ENCODE measurements at regions not wholly inside any gene's neighbourhood (a gene's known extent, or its start where the extent isn't known, plus 50 kb on each side); places are given as distances from the start of the nearest gene placed in this dataset.
"Not testable (repeated sequence)": the region's sequence is repeated elsewhere in the genome, so short reads cannot be mapped to it uniquely, and the experiment has no call there.

DNA sequence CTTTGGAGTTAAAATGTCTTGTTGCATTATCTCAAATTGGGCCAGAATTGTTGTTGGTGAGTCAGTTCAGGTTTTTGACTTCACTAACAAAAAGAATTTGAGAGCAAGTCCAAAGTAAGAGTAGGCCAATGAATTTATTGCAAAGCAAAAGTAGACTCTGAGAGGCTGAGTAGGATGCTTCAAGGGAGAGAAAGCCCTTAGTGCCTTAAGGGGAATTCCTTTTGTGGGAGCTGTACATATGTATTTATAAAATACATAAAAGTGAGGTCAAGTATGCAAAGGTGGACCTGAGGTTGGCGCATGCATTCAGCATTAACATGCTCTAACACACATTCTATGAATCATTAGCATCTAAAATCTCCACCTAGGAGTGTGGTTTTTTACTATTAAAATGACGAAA, 565.4 kb downstream of the GRXCR1 start:
- no peak for DNase-seq

DNA sequence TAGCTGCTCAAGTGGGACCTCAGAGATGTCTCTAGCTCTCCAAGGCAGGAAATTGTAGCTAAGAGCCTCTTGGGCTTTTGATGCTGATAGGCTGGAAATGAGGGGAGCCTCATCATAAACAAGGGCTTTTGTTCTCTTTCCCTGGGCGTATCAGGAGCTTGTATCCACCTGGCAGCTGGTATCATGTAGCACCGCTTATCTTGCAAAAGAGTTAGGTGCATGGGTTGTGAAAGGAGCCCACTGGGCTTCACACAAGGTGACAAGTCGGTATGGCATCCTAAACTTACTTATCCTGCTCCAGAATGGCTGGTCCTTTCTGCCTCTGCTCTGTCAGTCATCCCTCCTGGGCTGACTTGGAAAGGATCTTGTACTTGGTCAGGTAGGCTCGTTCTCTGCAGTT, 565.8 kb downstream of the GRXCR1 start:
- DNase-seq = no peak

DNA sequence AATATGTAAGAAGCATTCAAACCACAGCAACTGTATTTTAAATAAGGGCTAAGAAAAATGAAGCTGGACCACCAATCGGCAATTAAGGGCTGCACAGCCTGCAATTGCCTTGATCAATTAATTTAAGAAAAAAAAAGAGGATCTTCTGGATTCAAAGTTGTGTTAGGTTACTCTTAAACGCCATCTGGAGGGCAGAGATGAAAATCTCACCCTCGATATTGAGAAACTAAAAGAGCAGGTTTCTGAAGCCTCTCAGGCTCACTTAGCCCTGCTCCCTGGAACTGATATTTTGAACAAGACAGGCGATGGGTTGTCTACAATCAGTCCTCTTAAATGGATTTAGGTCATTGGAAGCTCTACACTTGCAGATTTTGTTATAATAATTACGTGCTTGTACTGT, 579.4 kb downstream of the GRXCR1 start:
- no peak for DNase-seq

DNA sequence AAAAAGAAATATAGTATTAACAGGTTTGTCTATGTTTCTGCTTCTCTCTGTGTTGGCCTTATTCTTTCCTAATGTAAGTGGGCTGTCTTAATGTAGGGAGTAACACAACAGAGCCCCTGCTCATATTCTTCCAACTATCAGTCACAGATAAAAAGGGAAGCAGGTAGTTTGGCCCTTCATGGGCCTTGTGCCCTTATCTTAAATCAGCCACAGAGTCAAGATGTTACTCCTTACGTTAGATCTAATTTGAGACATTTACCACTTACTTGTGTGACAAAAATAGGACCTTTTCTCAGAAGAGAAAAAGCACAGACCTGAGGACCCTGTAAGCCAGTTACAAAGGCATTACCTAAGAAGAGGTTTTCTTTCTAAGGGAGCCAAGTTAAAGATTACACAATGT, 589.0 kb downstream of the GRXCR1 start:
- DNase-seq = no peak

DNA sequence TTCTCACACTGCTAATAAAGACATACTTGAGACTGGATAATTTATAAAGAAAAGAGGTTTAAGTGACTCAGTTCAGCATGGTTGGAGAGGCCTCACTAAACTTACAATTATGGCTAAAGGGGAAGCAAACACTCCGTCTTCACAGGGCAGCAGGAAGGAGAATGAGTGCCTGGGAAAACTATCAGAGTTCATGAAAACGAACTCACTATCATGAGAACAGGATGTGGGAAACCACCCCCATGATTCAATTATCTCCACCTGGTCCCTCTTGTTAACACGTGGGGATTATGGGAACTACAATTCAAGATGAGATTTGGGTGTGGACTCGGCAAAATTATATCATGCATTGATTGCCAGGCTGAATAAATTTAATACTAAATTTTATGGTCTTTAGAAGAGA, 592.7 kb downstream of the GRXCR1 start:
- no peak for DNase-seq

DNA sequence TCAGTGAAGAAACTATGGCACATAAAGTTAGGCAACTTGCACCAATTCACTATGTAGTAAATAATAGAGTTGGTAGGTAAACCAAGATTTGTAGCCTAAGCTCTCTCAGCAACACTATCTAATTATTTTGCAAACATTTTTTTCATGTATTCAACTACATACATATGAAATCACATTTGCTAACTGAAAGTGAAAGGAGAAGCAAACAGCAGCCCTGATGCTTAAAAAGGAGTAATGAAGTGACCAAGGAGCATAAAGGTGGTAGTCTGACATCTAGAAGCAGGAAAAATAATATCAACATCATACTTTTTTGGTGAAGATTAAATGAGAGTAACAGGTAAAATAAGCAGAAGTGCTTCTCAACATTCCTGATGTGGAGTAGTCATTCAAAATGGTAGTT, 603.7 kb downstream of the GRXCR1 start:
- DNase-seq = no peak

DNA sequence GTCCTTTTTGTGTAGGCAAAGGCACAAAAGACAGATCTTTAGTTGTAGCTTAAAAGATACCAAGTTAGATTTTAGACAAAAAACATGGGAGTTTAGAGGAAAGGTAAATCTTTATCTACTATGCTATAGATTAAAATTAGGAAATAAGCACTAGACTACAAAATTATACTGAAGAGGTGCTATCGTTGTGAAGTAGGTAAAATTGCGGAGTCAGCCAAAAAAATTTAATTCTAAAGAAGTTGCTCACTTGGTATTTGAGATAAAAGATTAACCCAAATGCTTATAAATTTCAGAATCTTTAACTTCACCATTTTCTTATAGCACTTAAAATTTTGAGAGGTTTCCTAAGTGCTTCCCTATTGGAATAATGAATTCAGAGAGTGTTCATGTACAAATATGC, 604.1 kb downstream of the GRXCR1 start:
- no peak for DNase-seq

DNA sequence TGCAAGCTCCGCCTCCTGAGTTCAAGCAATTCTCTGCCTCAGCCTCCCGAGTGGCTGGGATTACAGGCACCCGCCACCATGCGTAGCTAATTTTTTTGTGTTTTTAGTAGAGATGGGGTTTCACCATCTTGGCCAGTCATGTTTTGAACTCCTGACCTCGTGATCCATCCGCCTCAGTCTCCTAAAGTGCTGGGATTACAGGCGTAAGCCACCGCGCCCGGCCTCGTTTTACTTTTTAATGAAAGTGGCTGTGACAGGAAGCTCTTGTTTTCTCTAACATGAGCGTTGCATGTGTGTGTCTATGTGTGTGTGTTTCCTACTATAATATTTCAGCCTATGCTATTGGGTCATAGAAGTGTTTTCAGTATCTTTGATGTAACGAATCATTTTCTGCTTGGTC, 613.3 kb downstream of the GRXCR1 start:
- DNase-seq = not testable (repeated sequence)

DNA sequence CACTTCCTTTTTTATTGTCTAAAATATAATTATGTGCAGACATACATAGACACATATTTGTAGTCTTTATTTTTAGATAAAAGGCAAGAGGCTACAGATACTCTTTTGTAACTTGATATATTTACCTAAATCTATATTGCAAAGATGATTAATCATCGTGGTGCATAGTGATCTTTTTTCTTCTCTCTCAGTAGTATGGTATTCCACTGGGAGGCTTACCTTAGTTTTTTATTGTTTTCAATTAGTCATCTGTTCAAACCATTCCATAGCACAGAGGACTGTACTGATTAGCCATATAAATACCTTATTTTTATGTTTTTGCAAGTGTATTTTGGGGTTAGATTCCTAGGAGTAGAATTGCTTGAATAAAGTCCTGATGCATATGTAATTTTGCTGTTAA, 619.7 kb downstream of the GRXCR1 start:
- DNase-seq = no peak

DNA sequence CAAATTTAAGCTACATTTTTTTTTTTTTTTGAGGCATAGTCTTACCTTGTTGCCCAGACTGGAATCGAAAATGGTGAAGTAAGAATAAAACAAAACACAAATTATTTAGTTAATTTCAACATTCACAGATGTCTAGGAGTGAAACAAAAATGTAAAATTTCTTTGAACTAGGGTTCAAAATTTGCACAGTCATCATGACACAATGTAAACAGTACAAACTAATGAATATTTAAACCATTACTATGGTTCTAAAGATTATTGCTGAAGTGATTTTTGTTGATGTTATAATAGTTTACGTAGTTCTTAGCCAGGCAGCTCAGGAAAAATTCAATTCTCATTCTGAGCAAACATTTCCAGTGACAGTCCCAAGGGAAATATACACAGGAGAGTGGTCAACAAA, 633.1 kb downstream of the GRXCR1 start:
- DNase-seq = no peak

DNA sequence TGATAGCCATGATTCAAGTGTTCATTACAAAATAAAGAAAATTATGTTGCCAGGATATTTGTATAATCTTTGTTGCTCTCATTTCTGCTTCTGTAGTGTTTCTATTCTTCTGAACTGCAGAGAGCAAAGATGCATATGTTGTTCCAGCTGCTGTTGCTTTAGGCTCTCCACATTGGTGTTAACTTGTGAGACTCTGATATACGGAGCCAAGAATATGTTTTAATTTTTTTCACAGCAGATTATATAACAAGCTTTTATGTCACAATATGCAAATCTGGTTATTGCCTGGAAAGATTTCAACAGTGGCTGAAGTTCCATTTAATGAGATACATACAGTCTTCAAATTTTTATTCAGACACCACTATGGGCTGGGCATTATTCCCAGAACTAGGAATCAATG, 655.0 kb downstream of the GRXCR1 start:
- no peak for DNase-seq

DNA sequence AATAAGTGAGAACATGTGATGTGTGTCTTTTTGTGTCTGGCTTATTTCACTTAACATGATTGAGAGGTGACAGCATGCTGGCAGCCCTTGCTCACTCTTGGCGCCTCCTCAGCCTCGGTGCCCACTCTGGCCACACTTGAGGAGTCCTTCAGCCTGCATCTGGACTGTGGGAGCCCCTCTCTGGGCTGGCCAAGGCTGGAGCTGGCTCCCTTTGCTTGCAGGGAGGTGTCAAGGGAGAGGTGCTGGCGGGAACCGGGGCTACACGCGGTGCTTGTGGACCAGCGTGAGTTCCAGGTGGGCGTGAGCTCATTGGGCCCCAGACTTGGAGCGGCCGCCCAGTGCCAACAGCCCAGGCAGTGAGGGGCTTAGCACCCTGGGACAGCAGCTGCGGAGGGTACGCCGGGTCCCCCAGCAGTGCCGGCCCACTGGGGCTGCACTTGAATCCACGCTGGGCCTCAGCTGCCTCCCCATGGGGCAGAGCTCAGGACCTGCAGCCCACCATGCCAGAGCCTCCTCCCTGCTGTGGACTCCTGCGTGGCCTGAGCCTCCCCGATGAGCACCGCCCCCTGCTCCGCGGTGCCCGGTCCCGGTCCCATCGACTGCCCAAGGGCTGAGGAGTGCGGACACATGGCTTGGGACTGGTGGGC, 658.6 kb downstream of the GRXCR1 start:
- no peak for DNase-seq

DNA sequence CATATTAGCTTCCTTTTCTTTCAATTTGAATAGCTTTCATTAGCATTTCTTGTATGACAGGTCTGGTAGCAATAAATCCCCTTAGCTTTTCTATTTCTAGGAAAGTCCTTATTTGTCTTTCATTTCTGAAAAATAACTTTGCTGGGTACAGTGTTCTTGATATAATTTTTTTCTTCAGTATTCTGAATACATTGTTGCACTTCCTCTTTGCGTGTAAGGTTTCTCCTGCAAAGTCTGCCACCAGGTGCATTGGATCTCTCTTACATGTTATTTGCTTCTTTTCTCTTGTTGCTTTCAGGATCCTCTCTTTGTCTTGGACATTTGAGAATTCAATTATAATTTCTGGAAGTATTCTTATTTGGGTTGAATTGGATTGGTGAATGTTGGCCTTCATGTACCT, 663.7 kb downstream of the GRXCR1 start:
- DNase-seq = no peak

DNA sequence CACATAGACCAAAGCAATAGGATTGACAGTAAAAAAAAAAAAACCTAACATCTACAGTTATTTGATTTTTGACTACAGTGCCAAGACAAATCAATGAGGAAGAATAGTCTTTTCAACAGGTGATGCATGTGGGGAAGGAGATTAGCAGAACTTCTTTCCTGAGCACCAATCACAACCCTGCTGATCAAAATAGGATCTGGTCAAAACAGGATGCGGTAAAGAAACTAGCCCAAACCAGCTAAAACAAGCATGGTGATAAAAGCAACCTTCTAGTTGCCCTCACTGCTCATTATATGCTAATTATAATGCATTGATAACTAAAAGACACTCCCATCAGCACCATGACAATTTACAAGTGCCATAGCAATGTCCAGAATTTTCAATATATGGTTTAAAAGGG, 667.5 kb downstream of the GRXCR1 start:
- DNase-seq = no peak

DNA sequence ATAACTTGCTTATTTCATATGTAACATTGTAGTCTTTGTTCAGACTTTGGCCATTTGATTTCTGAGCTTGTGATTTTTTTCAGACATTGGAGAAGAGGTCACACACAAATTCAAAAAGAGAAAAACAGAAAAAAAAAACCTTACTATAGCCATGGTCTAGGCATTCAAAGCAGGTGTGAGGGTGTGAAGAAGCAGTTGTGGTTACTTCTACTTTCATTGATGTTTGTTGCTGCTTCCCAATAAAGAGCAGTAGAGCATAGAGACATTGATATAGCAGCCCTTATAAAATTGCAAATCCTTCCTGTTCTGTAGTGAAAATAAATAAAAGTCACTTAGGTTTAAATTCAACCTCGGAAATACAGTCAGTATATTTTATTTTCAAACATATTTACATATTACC, 671.6 kb downstream of the GRXCR1 start:
- no peak for DNase-seq

DNA sequence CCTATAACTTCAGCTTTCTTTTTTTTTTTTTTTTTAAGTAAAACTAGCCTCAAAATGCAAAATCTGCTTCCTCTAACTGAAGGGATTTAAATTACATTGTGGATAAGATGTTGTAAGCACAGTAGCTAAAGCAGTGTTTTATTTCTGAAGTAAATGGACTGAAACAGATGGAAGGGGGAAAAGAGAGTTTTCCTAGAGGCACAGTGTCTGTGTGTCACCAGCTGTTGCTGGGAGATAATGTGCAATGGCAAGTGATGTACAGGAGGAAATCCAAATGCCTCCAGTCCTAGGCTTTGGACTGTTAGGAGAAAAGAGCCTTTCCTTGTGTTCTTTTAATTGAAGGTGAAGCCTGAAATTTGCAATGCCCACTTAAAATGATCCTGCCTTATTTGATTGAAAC, 672.1 kb downstream of the GRXCR1 start:
- DNase-seq = no peak

DNA sequence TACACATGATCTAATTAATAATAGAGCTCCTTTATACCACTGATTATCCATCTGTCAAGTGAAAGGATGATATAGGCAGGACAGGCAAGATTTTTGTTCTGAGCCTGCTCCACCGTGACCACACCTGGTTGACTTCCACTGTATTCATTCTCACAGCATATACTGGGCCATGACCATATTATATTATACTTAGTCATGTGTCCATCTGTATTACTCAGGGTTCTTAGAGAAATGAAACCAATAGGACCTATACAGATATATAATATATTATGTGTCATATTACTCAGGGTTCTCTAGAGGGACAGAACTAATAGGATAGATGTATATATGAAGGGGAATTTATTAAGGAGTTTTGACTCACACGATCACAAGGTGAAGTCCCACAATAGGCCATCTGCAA, 675.1 kb downstream of the GRXCR1 start:
- no peak for DNase-seq

DNA sequence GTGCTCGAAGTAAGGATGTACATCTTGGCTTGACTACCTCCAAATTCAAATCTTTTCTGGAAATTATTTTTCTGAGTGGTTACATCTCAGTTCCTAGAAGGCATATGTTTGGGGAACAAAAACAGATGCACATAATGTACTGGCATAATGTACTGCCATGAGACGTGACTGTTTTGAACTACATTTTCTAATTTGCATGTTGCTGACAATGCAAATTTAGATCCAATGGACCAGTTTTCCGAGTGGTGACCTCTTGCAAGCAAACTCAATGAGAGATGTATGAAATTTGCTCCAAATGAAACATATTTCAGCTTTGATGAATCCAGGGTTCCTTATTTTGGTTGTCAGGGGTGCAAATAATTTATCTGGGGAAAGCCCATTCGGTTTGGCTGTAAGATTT, 694.3 kb downstream of the GRXCR1 start:
- DNase-seq = no peak

DNA sequence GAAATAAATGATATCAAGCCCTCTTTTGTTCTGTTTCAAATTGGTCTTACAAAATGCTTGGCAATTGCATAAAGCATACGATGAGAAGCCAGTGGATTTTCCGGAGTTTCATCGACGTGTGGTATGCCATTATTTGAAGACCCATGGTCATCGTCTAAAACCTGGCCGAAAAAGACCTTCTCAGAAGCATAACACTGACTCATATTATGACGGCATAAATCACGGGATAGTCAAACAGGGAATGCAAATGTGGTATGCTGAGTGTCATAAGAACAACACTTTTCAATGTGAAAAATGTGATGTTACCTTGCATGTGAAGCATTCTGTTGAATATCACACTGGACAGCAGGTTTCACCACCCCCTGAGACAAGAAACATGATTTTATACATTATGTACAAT, 695.2 kb downstream of the GRXCR1 start:
- DNase-seq = no peak

DNA sequence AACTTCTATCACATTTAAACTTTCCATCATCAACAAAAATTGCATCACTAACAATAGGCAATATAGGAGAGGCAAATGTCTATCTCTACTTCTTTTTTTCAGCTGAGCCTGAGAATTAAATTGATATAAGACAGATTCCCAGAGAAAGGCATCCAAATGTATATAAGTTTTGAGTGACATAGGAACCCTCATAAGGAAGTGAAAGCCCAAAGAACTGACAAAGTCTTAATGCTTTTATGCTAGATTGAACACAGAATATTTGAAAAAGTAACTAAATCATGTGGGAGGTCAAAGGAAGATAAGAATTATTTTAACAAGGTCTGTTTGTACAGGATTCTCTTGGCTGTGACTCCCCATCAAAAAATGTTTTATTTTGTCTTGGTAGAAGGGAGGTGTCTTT, 714.9 kb downstream of the GRXCR1 start:
- no peak for DNase-seq

DNA sequence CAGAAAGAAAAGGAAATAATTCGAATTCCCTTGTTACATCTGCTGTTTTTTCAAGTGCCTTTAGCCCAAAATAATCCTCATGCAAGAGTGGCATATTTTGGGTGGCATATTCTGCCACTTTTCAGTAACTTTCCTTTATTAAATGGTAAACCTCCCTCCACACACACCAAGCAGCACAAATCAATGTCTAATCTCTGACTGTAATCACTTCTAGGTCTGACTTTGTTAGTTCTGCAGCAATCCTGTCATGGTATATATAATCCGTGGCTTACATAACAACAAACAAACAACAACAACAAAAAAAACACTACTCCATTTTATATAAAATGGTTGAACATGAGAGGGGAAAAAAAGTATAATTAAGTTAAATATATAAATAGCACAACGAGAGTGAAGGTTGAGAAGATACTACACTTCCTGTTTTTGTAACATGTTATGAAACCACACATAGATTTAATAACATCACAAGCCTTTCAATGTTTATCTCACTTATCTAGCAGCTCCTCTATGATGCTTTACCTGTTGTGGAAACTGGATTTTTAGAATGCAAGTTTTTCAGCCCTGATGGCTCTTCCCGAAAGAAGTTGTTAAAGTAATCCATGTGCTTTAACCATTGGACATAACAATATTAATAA, 715.4 kb downstream of the GRXCR1 start:
- DNase-seq = no peak

DNA sequence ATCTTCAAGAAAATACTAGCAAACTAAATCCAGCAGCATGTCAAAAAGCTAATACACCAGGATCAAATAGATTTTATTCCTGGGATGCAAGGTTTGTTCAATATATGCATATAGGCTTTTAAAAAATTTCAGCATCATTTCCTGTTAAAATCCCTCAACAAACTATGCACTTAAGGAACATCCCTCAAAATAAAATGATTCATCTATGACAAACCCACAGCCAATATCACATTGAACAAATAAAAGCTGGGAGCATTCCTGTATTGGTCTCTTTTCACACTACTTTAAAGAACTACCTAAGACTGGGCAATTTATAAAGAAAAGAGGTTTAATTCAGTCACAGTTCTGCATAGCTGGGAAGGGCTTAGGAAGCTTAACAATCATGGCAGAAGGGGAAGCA, 726.7 kb downstream of the GRXCR1 start:
- no peak for DNase-seq

DNA sequence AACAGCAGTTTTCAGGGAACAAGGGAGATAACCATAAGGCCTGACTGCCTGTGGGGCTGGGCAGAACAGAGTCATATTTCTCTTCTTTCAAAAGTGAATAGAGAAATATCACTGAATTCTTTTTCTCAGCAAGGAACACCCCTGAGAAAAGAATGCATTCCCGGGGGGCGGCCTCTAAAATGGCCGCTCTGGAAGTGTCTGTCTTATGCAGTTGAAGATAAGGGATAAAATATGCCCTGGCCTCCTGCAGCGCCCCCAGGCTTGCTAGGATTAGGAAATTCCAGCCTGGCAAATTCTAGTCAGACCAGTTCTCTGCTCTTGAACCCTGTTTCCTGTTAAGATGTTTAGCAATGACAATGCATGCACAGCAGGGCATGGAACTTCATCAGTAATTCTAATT, 745.4 kb downstream of the GRXCR1 start:
- not testable (repeated sequence) for DNase-seq

DNA sequence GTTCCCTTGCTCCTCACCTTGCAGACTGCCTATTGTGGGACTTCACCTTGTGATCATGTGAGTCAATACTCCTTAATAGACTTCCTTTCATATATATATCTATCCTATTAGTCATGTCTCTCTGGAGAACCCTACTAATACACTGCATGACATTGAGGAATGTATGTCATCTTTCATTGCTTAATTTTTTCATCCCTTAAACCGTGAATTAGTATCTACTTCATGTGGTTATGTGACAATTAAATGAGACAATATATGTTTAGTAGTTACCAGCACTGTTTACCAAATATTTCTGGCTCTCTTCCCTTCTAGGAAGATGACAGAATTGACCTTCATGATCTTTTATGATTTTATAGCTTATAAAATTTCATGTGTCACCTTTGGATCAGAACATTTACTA, 759.5 kb downstream of the GRXCR1 start:
- DNase-seq = no peak

DNA sequence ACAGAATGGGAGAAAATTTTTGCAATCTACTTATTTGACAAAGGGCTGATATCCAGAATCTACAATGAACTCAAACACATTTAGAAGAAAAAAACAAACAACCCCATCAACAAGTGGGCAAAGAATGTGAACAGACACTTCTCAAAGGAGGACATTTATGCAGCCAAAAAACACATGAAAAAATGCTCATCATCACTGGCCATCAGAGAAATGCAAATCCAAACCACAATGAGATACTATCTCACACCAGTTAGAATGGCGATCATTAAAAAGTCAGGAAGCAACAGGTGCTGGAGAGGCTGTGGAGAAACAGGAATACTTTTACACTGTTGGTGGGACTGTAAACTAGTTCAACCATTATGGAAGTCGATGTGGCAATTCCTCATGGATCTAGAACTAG, 767.0 kb downstream of the GRXCR1 start:
- DNase-seq = not testable (repeated sequence)

Measured in DMS153 (cell line).